Central memory CD4-positive, alpha-beta T cell (primary cell): ENCODE measurements at regions not wholly inside any gene's neighbourhood (a gene's known extent, or its start where the extent isn't known, plus 50 kb on each side); places are given as distances from the start of the nearest gene placed in this dataset.
"Not testable (repeated sequence)": the region's sequence is repeated elsewhere in the genome, so short reads cannot be mapped to it uniquely, and the experiment has no call there.

ENCODE experiments used
- DNase-seq: peaks from one replicate; pipeline ENCODE4 v3.0.0; 2022

GRCh38 chr3:11898611-11899325 lies 52.1 kb upstream of the TAMM41 start:
- no peak for DNase-seq

- DNase-seq = not testable (repeated sequence)
Observed at GRCh38 chr3:11899389-11899788, 52.7 kb upstream of the TAMM41 start.

GRCh38 chr3:11899826-11900225 lies 53.1 kb upstream of the TAMM41 start:
- DNase-seq = no peak

- no peak for DNase-seq
Observed at GRCh38 chr3:11900824-11901223, 54.1 kb upstream of the TAMM41 start.

- no peak for DNase-seq
Observed at GRCh38 chr3:11901286-11901875, 54.7 kb upstream of the TAMM41 start.

- DNase-seq = no peak
Observed at GRCh38 chr3:11903047-11903446, 56.4 kb upstream of the TAMM41 start.

- no peak for DNase-seq
Observed at GRCh38 chr3:11903447-11903846, 56.8 kb upstream of the TAMM41 start.

- no peak for DNase-seq
Observed at GRCh38 chr3:11904157-11904556, 57.5 kb upstream of the TAMM41 start.

GRCh38 chr3:11906407-11906806 lies 59.7 kb upstream of the TAMM41 start:
- no peak for DNase-seq

GRCh38 chr3:11907667-11908660 lies 61.3 kb upstream of the TAMM41 start:
- no peak for DNase-seq

GRCh38 chr3:11908981-11909698 lies 62.5 kb upstream of the TAMM41 start:
- peak; percentile 14 for DNase-seq

- DNase-seq = no peak
Observed at GRCh38 chr3:11909726-11910125, 63.0 kb upstream of the TAMM41 start.

- not testable (repeated sequence) for DNase-seq
Observed at GRCh38 chr3:11910216-11910930, 63.7 kb upstream of the TAMM41 start.

- DNase-seq = no peak
Observed at GRCh38 chr3:11910971-11911531, 64.4 kb upstream of the TAMM41 start.

GRCh38 chr3:11911887-11912286 lies 65.2 kb upstream of the TAMM41 start:
- not testable (repeated sequence) for DNase-seq

GRCh38 chr3:11913316-11913715 lies 66.6 kb upstream of the TAMM41 start:
- DNase-seq = no peak

GRCh38 chr3:11914041-11914440 lies 67.4 kb upstream of the TAMM41 start:
- DNase-seq = no peak

GRCh38 chr3:11914651-11915050 lies 68.0 kb upstream of the TAMM41 start:
- no peak for DNase-seq

GRCh38 chr3:11915621-11916424 lies 69.1 kb upstream of the TAMM41 start:
- no peak for DNase-seq

GRCh38 chr3:11916425-11916762 lies 69.7 kb upstream of the TAMM41 start:
- not testable (repeated sequence) for DNase-seq

GRCh38 chr3:11917051-11917450 lies 70.4 kb upstream of the TAMM41 start:
- DNase-seq = no peak
